HUES6 (cell line): ENCODE measurements at regions not wholly inside any gene's neighbourhood (a gene's known extent, or its start where the extent isn't known, plus 50 kb on each side); places are given as distances from the start of the nearest gene placed in this dataset.

Experiments
- H3K27ac ChIP-seq: 2 replicates; pipeline ENCODE4 v1.7.0; 2013; ENCODE audit warnings: low read depth, mild to moderate bottlenecking, low read length, inconsistent platforms
- H3K27me3 ChIP-seq: 2 replicates; pipeline ENCODE4 v1.6.1; 2013; ENCODE audit warnings: low read length; ENCODE audit not compliant: control insufficient read depth, insufficient read depth
- H3K36me3 ChIP-seq: 2 replicates; pipeline ENCODE4 v1.6.1; 2013; ENCODE audit warnings: low read length; ENCODE audit not compliant: control insufficient read depth, insufficient read depth
- H3K4me1 ChIP-seq: 2 replicates; pipeline ENCODE4 v1.6.1; 2013; ENCODE audit warnings: low read length; ENCODE audit not compliant: control insufficient read depth, insufficient read depth
- H3K4me3 ChIP-seq: 2 replicates; pipeline ENCODE4 v1.5.1; 2013; ENCODE audit warnings: low read depth, low read length
- H3K9ac ChIP-seq: one replicate; pipeline ENCODE4 v1.6.1; 2013; ENCODE audit warnings: mild to moderate bottlenecking, low read length
- H3K9me3 ChIP-seq: 2 replicates; pipeline ENCODE4 v1.6.1; 2013; ENCODE audit warnings: low read depth, low read length; ENCODE audit not compliant: control insufficient read depth, insufficient read depth

DNA sequence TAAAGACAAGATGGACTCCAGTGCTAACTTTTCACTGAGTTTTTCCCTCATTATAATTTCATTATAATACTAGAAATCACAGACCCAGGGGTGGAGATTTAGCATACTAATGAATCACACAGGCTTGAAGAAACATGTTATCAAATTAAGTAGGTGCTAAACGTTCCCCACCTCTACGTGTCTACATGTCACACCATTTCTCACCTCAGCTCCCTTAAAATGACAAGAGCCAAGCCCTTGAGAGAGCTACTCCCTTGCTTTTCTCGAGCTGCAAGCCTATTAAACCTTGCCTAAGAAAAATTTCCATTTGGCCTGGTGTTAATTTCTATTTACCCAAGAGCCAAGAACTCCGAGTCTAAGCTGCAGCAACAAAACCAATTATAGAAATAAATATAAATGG, 396.3 kb upstream of the NEGR1 start:
- H3K9me3 ChIP-seq: no peaks in the 10 kb centered on the region
- H3K4me3 ChIP-seq: no peak overlapping the region
- no peaks in the 10 kb centered on the region for H3K27me3 ChIP-seq
- peaks cover 7% of the 10 kb centered on the region; the same call in 1 of the 2 replicates for H3K4me1 ChIP-seq
- no peak overlapping the region for H3K9ac ChIP-seq
- H3K27ac ChIP-seq: no peak overlapping the region
- no peaks in the 10 kb centered on the region for H3K36me3 ChIP-seq

DNA sequence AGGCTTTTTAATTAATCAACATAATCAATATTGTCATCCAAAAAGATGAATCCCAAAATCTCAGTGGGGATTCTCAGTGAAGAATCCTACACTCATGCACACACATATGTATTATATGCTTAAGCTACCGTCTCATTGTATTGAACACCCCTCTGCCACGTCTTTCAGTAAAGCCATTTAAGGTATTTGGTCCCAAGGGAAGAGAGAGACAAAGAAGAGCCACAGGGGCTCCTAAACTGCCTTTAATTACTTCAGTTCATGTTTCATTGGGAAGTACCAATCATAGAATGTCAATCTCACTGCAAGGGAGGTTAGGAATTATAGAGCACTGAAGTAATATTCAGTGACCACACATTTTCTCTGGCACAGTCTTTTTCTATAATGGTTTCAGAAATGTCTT, 388.6 kb upstream of the NEGR1 start:
- no peak overlapping the region for H3K27ac ChIP-seq
- H3K4me3 ChIP-seq: no peak overlapping the region
- H3K9me3 ChIP-seq: no peaks in the 10 kb centered on the region
- H3K4me1 ChIP-seq: no peaks in the 10 kb centered on the region
- H3K27me3 ChIP-seq: no peaks in the 10 kb centered on the region
- H3K9ac ChIP-seq: no peak overlapping the region
- no peaks in the 10 kb centered on the region for H3K36me3 ChIP-seq

DNA sequence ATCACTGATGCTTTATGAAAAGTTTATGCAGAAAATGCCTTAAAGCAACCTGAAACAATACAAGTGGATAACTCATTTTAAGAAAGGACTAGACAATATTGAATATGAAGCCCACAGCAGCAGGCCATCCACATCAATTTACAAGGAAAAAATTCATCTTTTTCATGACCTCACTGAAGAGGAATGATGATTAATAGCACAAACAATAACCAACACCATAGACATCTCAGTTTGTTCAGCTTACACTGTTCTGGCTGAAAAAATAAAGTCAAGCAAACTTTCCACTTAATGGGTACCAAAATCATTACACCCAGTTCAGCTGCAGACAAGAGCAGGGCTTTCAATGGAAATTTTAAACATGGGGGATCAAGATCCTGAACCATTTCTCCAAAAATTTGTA, 380.6 kb upstream of the NEGR1 start:
- H3K9ac ChIP-seq: no peak overlapping the region
- no peaks in the 10 kb centered on the region for H3K36me3 ChIP-seq
- H3K9me3 ChIP-seq: no peaks in the 10 kb centered on the region

DNA sequence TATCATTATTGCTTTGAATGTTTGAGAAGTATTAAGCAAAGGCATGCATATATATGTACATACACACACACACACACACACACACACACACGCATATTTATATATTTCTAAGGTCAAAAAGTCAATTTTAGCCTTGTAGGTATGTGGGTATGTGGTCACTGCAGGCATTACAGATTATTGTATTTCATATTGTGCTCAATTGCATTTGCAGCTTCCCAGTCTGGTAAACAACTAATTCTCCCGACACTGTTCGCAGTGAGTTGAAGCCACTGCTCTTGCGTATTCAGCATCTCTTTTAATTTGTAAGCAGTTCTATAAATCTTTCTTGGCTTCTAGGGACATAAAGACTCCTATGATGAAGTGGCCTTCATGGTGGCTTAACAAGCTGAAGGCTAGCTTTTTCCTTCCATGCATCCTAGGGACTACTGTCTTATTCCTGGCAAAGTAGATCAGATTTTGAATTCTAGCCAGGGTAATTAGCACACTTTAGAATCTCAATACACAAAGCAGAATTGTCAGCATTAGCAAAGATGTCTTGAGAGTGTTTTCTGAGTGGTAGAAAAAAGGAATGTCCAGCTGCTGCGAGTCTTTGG, 368.6 kb upstream of the NEGR1 start:
- peaks cover 4% of the 10 kb centered on the region; the same call in 1 of the 2 replicates for H3K4me1 ChIP-seq
- no peak overlapping the region for H3K4me3 ChIP-seq
- no peaks in the 10 kb centered on the region for H3K27me3 ChIP-seq
- no peaks in the 10 kb centered on the region for H3K36me3 ChIP-seq
- no peaks in the 10 kb centered on the region for H3K9me3 ChIP-seq
- H3K27ac ChIP-seq: no peak overlapping the region
- no peak overlapping the region for H3K9ac ChIP-seq

More for the DNA sequence above, 380.6 kb upstream of the NEGR1 start:
- no peaks in the 10 kb centered on the region for H3K27me3 ChIP-seq
- H3K4me3 ChIP-seq: no peak overlapping the region
- H3K27ac ChIP-seq: no peak overlapping the region
- no peaks in the 10 kb centered on the region for H3K4me1 ChIP-seq

DNA sequence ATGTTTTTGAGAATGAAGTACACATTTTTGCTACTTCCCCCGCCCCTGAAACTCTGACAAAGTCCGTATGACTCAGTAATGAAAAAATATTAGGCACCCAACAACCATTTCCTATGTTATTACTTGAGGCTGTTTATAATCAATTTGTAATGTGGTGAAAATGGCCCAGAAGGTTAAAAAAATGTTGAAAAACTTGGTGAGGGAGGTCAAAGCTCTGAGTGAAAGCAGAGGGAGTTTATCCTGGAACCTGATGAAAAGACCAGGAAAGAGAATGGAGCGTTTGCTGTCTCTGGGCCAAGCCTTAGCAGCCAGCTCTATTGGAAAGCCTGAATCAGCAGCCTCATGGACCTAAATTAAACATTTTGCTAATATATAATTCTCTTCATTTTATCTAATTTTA, 367.7 kb upstream of the NEGR1 start:
- Histone ChIP-seq H3K27me3 (no peaks in the 10 kb centered on the region), H3K9me3 (no peaks in the 10 kb centered on the region), H3K9ac (no peak overlapping the region), H3K27ac (no peak overlapping the region), H3K36me3 (no peaks in the 10 kb centered on the region), H3K4me3 (no peak overlapping the region), H3K4me1 (peaks cover 4% of the 10 kb centered on the region; the same call in 1 of the 2 replicates)

DNA sequence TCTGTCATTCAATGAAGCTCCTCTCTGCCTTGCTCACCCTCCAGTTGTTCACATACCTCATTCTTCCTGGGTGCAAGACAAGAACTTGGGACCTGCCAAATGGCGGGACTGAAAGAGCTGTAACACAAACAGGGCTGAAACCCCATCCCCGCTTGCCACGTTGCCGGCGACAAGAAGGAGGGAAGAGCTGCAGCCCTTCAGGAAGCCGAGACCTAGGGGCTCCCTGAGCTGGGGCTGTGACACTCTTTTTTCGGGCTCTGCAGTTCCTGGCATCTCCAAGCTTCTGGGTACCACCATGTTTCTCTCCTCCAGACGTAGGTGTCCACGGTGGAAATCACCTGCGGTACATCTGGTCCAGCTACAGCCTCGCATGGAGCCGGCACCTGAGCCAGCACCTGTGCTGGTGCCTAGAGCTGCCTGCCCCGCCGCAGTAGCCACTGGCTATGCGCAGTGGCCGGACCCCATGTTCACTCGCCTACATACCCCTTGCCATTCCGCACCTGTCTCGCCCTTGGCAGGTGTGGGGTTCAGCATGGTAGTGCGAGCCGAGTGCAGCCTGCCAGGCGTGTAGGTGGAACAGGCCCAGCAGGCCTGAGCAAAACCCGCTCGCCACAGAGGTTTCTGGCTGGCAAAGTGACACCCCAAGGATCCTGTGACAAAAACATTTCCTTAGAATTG, 367.0 kb upstream of the NEGR1 start:
- H3K27me3 ChIP-seq: no peaks in the 10 kb centered on the region
- H3K4me1 ChIP-seq: peaks cover 4% of the 10 kb centered on the region; the same call in 1 of the 2 replicates
- no peak overlapping the region for H3K4me3 ChIP-seq
- H3K36me3 ChIP-seq: no peaks in the 10 kb centered on the region
- H3K9ac ChIP-seq: no peak overlapping the region
- no peaks in the 10 kb centered on the region for H3K9me3 ChIP-seq
- H3K27ac ChIP-seq: no peak overlapping the region

DNA sequence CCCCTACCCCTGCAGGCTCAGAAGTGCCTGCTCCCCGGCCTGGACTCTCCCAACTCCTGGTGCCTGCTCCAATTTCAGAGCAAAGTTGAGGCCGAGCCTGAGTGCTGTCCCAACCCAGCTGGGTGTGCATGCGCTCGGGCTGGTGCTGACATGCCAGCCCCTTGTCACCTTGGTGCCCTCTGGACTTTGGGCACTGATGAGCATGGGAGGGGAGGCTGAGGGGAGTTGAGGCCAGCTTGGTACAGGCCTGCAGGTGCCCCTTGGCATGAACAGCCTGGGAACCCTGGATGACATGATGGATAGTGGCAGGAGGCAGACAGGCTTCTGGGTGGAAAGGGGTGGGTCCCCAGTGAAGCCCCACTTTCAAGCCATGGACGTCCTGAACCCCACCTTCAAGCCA, 366.1 kb upstream of the NEGR1 start:
- no peaks in the 10 kb centered on the region for H3K9me3 ChIP-seq
- H3K4me3 ChIP-seq: no peak overlapping the region
- H3K27ac ChIP-seq: no peak overlapping the region
- H3K36me3 ChIP-seq: no peaks in the 10 kb centered on the region
- H3K27me3 ChIP-seq: no peaks in the 10 kb centered on the region
- H3K9ac ChIP-seq: no peak overlapping the region
- H3K4me1 ChIP-seq: peaks cover 4% of the 10 kb centered on the region; the same call in 1 of the 2 replicates

DNA sequence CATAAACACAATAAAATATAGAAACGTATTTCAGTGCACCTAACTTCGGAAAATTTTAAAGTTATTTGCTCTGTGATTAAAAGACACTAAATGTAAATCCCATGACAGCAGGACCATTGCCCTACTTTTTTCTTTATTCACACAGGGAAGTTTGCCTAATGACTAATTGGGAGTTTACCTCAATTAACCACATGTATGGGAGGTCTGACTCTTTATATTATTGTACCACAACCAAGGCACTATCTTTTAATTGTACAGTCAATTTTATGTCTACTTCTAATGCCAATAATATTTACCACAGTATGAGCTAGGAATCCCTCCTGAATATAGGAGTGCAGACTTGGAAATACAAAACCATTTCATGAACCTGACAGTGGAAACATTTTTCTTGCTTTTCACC, 360.8 kb upstream of the NEGR1 start:
- H3K36me3 ChIP-seq: no peaks in the 10 kb centered on the region
- 0 out of 2 replicates have a peak, but pooled peaks cover 2% of the 10 kb centered on the region for H3K4me1 ChIP-seq
- no peaks in the 10 kb centered on the region for H3K9me3 ChIP-seq
- H3K9ac ChIP-seq: no peak overlapping the region
- no peak overlapping the region for H3K4me3 ChIP-seq
- no peak overlapping the region for H3K27ac ChIP-seq
- H3K27me3 ChIP-seq: no peaks in the 10 kb centered on the region

DNA sequence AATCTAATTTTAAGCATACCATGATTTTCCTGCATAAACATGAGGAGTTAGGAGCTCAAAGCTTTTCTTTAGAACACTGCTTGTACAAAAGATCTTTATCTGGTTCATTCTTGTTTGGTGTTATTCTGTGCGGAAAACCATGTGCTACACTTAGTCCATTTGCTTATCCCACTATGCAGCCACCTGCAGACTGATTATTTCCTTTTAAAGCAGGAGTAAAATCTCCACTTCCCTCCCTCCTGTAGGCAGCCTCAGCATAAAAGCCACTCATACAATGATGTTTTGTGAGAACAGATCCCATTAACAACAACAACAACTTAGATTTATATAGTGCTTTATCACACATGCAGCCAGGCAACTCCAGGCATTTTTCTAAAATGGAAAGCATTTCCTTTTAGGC, 355.3 kb upstream of the NEGR1 start:
- Histone ChIP-seq H3K27me3 (no peaks in the 10 kb centered on the region), H3K4me1 (peaks cover 9% of the 10 kb centered on the region; the same call in 1 of the 2 replicates), H3K9me3 (no peaks in the 10 kb centered on the region), H3K4me3 (no peak overlapping the region), H3K36me3 (no peaks in the 10 kb centered on the region), H3K9ac (no peak overlapping the region), H3K27ac (no peak overlapping the region)

DNA sequence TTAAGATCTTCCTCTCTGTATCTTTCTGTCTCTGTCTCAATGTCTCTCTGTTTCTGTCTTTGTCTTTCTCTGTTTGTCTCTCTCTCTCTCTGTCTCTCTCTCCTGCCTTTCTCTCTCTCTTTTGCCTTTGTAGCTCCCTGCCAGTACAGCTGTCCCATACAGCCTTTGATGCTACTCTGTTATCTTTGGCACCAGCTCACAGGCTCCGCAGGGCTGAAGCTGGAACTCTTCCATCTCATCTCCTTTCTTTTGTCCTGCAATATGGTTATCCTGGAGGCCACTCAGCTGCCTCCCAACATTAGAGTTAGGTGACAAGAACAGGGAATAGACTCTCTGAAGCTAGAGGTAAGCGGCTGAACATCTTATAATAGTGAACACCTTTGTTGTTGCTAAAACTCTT, 354.3 kb upstream of the NEGR1 start:
- no peak overlapping the region for H3K9ac ChIP-seq
- no peak overlapping the region for H3K27ac ChIP-seq
- no peaks in the 10 kb centered on the region for H3K36me3 ChIP-seq

DNA sequence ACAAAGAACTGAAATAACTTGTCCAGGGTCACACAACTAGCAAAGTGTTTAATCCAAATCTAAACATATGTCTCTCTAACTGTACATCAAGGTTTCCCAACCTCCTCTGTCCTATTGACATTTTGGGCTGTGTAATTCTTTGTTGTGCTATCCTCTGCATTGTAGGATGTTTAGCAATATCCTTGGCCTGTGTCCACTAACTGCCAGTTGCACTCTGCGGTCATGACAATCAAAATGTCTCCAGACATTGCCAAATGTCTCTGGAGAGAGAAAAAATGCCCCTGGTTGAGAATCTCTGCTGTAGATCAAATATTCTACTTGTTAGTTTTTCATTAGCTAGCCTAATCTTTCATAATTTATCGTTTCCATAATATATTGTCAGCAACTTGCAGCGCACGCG, 353.4 kb upstream of the NEGR1 start:
- peaks cover 9% of the 10 kb centered on the region; the same call in 1 of the 2 replicates for H3K4me1 ChIP-seq
- no peak overlapping the region for H3K27ac ChIP-seq
- no peaks in the 10 kb centered on the region for H3K27me3 ChIP-seq
- H3K9me3 ChIP-seq: no peaks in the 10 kb centered on the region
- no peak overlapping the region for H3K4me3 ChIP-seq
- H3K36me3 ChIP-seq: no peaks in the 10 kb centered on the region
- no peak overlapping the region for H3K9ac ChIP-seq

More for the DNA sequence above, 354.3 kb upstream of the NEGR1 start:
- H3K4me3 ChIP-seq: no peak overlapping the region
- H3K27me3 ChIP-seq: no peaks in the 10 kb centered on the region
- H3K9me3 ChIP-seq: no peaks in the 10 kb centered on the region
- H3K4me1 ChIP-seq: peaks cover 9% of the 10 kb centered on the region; the same call in 1 of the 2 replicates
